Activated CD4-positive, alpha-beta T cell treated with anti-CD3 and anti-CD28 coated beads, Interleukin-2, amount 10 ng/mL, durations not matched to agents 7 days and 5 days (primary cell): ENCODE measurements at regions not wholly inside any gene's neighbourhood (a gene's known extent, or its start where the extent isn't known, plus 50 kb on each side); places are given as distances from the start of the nearest gene placed in this dataset.

Experiments used
- CTCF ChIA-PET: fragments of 350-600 bp; sonication (Branson Sonifier 250); formaldehyde crosslinking; loops from one replicate; lab custom pipeline; 2021; ENCODE audit warnings: antibody characterized with exemption; lab: Charles Lee
- POLR2A ChIA-PET: fragments of 350-600 bp; sonication (Branson Sonifier 250); formaldehyde crosslinking; loops from one replicate; lab custom pipeline; 2021; ENCODE audit warnings: antibody characterized with exemption; lab: Charles Lee
- DNase-seq: peaks from one replicate; pipeline ENCODE4 v3.0.0-alpha.2; 2020
- H3K27ac Mint-ChIP-seq: one replicate; pipeline ENCODE4 v1.8.0; 2021; ENCODE audit warnings: mild to moderate bottlenecking, moderate library complexity, mixed read lengths
- H3K27me3 Mint-ChIP-seq: one replicate; pipeline ENCODE4 v1.8.0; 2021; ENCODE audit warnings: mixed read lengths
- H3K36me3 Mint-ChIP-seq: one replicate; pipeline ENCODE4 v1.8.0; 2021; ENCODE audit warnings: low read depth, mixed read lengths
- H3K4me1 Mint-ChIP-seq: one replicate; pipeline ENCODE4 v1.8.0; 2021; ENCODE audit warnings: mixed read lengths
- H3K4me3 Mint-ChIP-seq: one replicate; pipeline ENCODE4 v1.8.0; 2021; ENCODE audit warnings: mild to moderate bottlenecking, moderate library complexity, mixed read lengths
- H3K9me3 Mint-ChIP-seq: one replicate; pipeline ENCODE4 v1.8.0; 2021; ENCODE audit warnings: mixed read lengths

DNA sequence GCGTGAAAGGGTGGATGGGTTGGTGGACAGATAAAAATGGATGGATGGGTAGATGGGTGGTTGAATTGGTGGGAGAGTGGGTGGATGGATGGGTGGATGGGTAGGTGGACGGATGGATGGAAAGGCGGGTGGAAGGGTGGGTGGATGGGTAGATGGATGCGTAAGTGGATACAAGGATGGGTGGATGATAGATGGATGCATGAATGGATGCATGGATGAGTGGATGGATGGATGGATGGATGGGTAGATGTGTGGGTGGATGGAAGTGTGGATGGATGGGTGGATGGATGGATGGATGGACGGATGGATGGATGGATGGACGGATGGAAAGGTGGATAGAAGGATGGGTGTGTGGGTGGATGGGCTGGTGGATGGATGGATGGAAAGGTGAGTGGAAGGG lies 77.0 kb upstream of the GRK3 start:
- H3K4me3 Mint-ChIP-seq: no peak overlapping the region
- H3K27ac Mint-ChIP-seq: no peak overlapping the region
- DNase-seq: no peak
- ChIA-PET POLR2A (no interaction called here), CTCF (no interaction called here)
- H3K27me3 Mint-ChIP-seq: no peaks in the 10 kb centered on the region
- peaks cover 4% of the 10 kb centered on the region for H3K36me3 Mint-ChIP-seq
- H3K9me3 Mint-ChIP-seq: no peaks in the 10 kb centered on the region
- H3K4me1 Mint-ChIP-seq: peaks cover 29% of the 10 kb centered on the region

DNA sequence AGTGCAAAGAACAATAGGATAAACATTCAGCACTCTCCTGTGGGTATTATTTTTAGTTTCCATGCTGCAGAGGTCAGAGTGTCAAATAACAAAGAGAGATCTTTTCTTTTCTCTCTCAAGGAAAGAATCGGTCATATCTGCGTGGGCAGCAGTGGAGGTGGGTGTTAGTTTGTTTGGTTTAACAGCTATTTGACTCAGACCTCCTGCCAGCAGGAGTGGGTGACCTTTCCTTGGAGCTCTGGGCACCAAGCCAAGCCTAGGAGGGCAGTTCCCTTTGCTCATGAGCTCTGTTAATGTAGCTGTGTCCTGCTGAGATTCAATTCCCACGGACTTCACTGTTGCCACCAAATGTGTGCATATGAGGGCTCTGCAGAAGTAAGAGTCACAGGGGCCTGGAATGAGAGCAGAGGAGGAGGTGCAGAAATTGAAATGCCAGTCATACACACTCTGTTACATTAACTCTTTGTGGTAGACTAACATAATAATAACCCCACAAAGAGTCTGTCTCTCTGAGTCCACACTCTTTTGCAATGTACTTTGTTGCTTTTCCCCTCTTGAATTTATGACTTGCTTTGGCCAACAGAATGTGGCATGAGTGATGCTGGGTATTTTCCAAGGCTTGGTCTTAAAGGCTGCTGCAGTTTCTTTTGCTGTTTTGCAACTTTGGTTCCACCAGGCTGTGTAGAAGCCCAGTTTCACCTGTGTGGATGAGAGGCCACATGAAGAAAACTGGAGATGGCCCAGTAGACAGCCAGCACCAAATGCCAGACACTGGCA lies 76.0 kb upstream of the GRK3 start:
- Mint-ChIP-seq H3K27me3 (peaks cover 5% of the 10 kb centered on the region), H3K9me3 (no peaks in the 10 kb centered on the region), H3K4me1 (peaks cover 29% of the 10 kb centered on the region), H3K27ac (no peak overlapping the region), H3K4me3 (no peak overlapping the region), H3K36me3 (peaks cover 4% of the 10 kb centered on the region)
- ChIA-PET POLR2A (no interaction called here), CTCF (no interaction called here)
- no peak for DNase-seq

DNA sequence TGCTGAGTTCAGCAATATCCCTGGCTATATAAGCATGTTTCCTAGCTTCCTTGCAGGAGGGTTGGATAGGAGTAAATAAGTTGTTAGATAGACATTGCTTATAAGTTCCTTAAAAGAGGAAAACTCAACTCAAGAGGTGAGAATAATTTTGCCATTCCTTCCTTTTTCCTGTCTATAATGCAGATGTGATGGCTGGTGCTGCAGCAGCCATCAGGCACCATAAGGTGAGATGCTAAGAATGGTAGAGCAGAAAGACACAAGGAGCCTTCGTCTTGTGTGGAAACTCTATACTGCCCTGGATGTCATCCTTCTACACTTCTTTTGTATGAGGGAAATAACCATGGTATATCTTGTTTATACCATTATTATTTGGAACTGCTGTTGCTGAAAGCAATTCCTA lies 74.5 kb upstream of the GRK3 start:
- H3K9me3 Mint-ChIP-seq: no peaks in the 10 kb centered on the region
- CTCF ChIA-PET: no interaction called here

DNA sequence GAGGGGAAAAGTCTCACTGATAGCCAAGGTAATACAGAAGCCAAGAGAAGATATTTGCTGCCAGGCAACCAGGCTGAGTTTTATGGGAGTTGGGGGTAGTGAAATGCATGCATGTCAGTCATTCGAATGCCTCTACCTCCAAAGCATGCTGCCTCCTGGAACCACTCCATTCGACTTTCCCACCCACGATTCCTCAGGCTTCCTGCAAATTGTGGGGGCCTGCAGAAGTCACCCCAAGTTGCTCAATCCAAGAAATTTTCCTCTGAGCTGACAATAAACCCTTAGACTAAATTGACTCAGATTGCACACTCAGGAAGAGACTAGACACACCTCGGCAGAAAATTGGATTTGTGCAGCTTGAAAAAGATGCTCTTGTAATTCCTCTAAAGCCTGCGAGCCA lies 73.6 kb upstream of the GRK3 start:
- peaks cover 15% of the 10 kb centered on the region for H3K4me1 Mint-ChIP-seq
- no peak overlapping the region for H3K27ac Mint-ChIP-seq
- no peak overlapping the region for H3K4me3 Mint-ChIP-seq
- H3K9me3 Mint-ChIP-seq: no peaks in the 10 kb centered on the region
- ChIA-PET POLR2A (no interaction called here), CTCF (no interaction called here)
- peaks cover 4% of the 10 kb centered on the region for H3K36me3 Mint-ChIP-seq
- DNase-seq: no peak
- H3K27me3 Mint-ChIP-seq: peaks cover 21% of the 10 kb centered on the region

More for the DNA sequence above, 74.5 kb upstream of the GRK3 start:
- Mint-ChIP-seq H3K27me3 (peaks cover 18% of the 10 kb centered on the region), H3K4me1 (peaks cover 24% of the 10 kb centered on the region), H3K27ac (no peak overlapping the region), H3K36me3 (peaks cover 6% of the 10 kb centered on the region), H3K4me3 (no peak overlapping the region)
- DNase-seq: no peak
- POLR2A ChIA-PET: no interaction called here

DNA sequence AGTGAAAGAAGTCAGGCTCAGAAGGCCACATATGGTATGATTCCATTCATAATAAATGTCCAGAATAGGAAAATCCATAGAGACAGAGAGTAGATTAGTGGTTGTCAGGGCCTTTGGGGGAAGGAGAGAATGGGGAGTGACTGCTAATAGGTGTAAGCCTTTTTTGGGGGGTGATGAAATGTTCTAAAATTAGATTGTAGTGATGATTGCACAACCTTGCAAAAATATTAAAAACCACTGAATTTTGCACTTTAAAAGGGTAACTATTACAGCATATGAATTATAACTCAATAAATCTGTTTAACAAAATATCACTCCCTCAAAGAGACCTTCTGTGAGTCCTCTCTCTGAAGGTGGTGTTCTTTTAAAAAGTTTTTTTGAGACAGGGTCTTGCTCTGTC lies 72.3 kb upstream of the GRK3 start:
- ChIA-PET CTCF (interaction anchor here (1.1 to 1.3 kb wide), 2 partner anchors 9 to 17 kb away, joined by 3 read pairs; no protein-coding TSS in a partner anchor), POLR2A (no interaction called here)
- H3K36me3 Mint-ChIP-seq: peaks cover 4% of the 10 kb centered on the region
- H3K9me3 Mint-ChIP-seq: no peaks in the 10 kb centered on the region
- H3K4me1 Mint-ChIP-seq: peaks cover 8% of the 10 kb centered on the region
- no peak for DNase-seq
- peaks cover 24% of the 10 kb centered on the region for H3K27me3 Mint-ChIP-seq
- H3K27ac Mint-ChIP-seq: no peak overlapping the region
- no peak overlapping the region for H3K4me3 Mint-ChIP-seq

DNA sequence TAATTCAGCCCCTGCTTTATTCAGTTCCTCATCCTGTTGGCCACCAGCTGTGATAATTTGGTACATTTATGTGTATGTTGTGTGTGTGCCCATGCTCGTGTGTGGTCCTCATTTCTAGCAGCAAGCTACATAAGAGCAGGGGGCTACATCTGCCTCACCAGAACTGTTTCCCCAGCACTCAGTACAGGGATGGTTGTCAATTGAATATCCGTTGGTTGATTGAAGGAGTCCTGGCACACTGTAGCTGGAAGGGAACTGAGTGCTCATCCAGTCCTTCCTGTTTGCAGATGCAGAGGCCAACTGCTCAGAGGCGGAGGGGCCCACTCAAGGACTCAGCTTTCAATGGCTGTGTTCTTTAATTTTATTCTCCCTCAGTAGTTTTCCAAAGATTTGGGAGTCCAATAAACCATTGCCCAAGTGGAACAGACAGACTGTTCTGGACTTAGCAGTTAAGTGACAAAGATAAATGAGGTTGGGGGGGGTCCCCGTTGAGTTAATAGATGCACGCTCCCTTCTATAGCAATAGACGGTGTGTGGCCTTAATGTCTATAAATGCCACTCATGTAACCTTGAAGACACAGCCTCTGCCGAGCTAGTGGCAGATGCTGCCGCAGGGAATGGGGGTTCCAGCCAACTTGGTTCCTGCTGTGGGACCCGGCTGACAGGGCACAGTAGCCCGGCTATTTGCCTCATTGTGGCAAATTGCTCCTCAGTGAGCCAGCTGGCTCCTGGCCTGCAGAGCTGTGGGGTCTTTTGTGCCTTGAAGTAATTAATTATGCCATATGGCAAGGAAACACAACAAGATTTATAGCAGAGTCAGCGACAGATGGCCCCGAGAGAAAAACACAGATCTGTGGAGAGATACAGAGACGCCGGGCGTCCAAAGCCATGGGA lies 71.4 kb upstream of the GRK3 start:
- peaks cover 4% of the 10 kb centered on the region for H3K36me3 Mint-ChIP-seq
- H3K4me3 Mint-ChIP-seq: no peak overlapping the region
- POLR2A ChIA-PET: no interaction called here
- no peak overlapping the region for H3K27ac Mint-ChIP-seq
- H3K27me3 Mint-ChIP-seq: peaks cover 24% of the 10 kb centered on the region
- CTCF ChIA-PET: interaction anchor here (1.1 to 1.6 kb wide), 3 partner anchors 9 to 16 kb away, joined by 3 read pairs; no protein-coding TSS in a partner anchor
- no peak for DNase-seq
- H3K9me3 Mint-ChIP-seq: no peaks in the 10 kb centered on the region
- H3K4me1 Mint-ChIP-seq: peaks cover 8% of the 10 kb centered on the region

DNA sequence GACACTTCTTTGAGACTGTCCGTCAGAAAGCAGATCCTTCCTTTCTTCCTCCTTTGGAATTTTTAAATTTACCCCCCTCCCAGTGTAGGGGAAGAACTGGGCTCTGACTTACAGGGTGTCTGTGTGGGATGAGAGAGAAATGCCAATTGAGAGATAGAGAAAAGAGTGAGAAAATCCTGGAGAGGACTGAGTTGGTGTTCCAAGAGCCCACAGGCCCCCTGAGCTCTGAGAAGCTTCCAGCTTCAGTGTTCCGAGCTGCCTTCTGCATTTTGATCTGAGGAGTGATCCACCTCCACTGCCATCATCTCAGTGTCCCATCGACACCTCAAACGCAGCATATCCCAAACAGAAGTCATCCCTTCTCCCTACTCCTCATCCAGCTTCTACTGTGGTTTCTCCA lies 70.7 kb upstream of the GRK3 start:
- Mint-ChIP-seq H3K4me3 (no peak overlapping the region), H3K27ac (no peak overlapping the region), H3K27me3 (peaks cover 25% of the 10 kb centered on the region), H3K4me1 (peaks cover 8% of the 10 kb centered on the region), H3K9me3 (no peaks in the 10 kb centered on the region), H3K36me3 (peaks cover 4% of the 10 kb centered on the region)
- CTCF ChIA-PET: interaction anchor here (1.6 kb wide), 1 partner anchor 11 kb away, joined by 3 read pairs; no protein-coding TSS in a partner anchor
- no peak for DNase-seq
- POLR2A ChIA-PET: no interaction called here

DNA sequence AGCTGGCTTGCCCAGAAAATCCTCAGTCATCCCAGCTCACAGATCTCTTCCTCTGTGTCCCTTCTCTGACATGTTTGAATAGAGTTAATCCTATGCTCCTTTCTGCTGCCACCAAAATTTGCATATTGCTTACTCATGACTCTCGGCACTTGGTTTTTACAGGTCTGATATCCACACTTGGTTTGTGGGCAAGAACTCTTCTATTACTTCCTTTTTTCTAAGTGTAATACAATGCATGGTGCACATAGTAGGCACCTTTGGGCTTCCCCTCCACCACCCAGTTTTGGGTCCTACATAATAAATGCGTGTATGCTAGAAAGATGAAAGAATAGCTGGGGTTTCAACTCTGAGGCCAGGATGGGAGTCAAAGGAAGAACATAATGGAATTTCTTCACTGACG lies 69.7 kb upstream of the GRK3 start:
- DNase-seq: no peak
- H3K36me3 Mint-ChIP-seq: peaks cover 4% of the 10 kb centered on the region
- H3K4me3 Mint-ChIP-seq: no peak overlapping the region
- CTCF ChIA-PET: interaction anchor here (0.6 to 1.6 kb wide), 3 partner anchors 9 to 182 kb away, joined by 3 read pairs; no protein-coding TSS in a partner anchor
- H3K4me1 Mint-ChIP-seq: peaks cover 8% of the 10 kb centered on the region
- H3K9me3 Mint-ChIP-seq: no peaks in the 10 kb centered on the region
- H3K27ac Mint-ChIP-seq: no peak overlapping the region
- peaks cover 27% of the 10 kb centered on the region for H3K27me3 Mint-ChIP-seq
- POLR2A ChIA-PET: interaction anchor here (0.6 kb wide), 1 partner anchor 14 kb away, joined by 3 read pairs; no protein-coding TSS in a partner anchor

DNA sequence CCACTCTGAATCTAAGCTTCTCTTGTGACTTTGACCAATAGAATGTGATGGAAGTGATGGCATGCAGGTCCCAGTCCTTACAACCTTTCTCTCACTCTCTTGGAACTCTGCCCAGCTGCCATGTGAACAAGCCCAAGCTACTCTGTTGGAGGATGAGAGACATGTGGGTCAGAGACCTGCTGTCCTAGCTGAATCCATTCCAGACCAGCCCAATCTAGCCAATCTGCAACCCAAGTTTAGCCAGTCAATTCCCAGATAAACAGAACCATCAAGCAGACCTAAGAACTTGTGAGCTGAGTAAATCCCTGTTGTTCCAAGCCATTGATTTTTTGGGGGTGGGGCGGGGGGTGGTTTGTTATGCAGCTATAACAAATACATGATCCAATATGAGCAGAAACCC lies 69.2 kb upstream of the GRK3 start:
- peaks cover 27% of the 10 kb centered on the region for H3K27me3 Mint-ChIP-seq
- DNase-seq: no peak
- H3K27ac Mint-ChIP-seq: no peak overlapping the region
- H3K4me3 Mint-ChIP-seq: no peak overlapping the region
- ChIA-PET POLR2A (no interaction called here), CTCF (interaction anchor here (0.6 to 1.0 kb wide), 2 partner anchors 9 to 181 kb away, joined by 3 read pairs; no protein-coding TSS in a partner anchor)
- H3K9me3 Mint-ChIP-seq: no peaks in the 10 kb centered on the region
- peaks cover 4% of the 10 kb centered on the region for H3K36me3 Mint-ChIP-seq
- peaks cover 8% of the 10 kb centered on the region for H3K4me1 Mint-ChIP-seq

DNA sequence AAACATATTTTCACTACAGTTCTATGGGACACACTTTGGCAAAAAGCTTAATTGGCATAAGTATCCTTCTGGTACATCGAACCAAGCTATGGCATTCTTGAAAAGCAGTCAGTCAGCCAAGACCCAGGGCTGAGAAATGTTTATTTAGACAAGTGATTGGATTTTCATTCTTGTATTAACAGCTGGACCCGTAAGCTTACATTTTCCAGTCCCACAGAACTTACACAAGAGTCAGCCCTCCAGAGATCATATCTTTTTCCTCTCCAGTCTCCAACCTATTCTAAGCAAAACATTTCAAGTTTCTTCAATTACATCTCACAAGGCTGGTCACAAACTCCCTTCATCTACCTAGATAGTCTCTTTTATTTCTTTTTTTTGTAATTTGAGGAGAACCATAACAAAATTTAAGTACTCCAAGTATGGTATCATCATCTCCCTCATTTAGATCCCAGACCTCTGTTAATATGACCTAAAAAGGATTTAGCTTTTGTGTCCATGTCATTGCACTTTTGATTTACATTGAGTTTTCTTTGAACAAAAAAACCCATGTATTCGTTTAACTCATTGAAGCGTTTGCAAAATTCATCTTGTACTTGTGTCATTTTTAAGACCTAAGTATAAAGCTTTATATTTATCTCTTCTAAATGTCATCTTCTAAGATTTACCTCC lies 67.9 kb upstream of the GRK3 start:
- Mint-ChIP-seq H3K27ac (no peak overlapping the region), H3K36me3 (peaks cover 1% of the 10 kb centered on the region), H3K27me3 (peaks cover 33% of the 10 kb centered on the region), H3K9me3 (no peaks in the 10 kb centered on the region), H3K4me3 (no peak overlapping the region), H3K4me1 (peaks cover 8% of the 10 kb centered on the region)
- ChIA-PET CTCF (no interaction called here), POLR2A (no interaction called here)
- DNase-seq: no peak

DNA sequence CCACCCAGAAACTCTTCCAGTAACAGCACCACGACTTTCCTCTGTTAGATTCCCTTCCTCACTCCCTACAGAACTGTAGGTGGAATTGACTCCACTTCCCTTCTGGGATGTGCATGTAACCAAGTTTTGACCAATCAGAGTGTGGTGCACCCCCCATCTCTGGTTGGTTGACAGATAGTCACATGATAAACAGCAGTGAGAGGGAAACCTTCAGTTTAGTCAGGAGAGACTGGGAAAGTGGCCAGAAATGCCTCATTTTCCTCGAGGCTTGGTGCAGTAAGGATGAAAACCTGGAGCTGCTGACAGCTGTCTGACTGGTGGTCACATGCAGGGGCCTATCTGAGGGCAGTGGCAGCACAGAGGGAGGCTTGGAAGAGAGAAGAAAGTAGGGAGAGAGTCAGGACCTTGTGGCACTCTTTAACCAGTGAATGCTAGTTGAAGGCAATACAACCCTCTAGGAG lies 67.3 kb upstream of the GRK3 start:
- Mint-ChIP-seq H3K4me3 (no peak overlapping the region), H3K27ac (no peak overlapping the region), H3K36me3 (peaks cover 1% of the 10 kb centered on the region), H3K27me3 (peaks cover 33% of the 10 kb centered on the region), H3K4me1 (peaks cover 8% of the 10 kb centered on the region), H3K9me3 (no peaks in the 10 kb centered on the region)
- ChIA-PET POLR2A (no interaction called here), CTCF (no interaction called here)
- DNase-seq: no peak

DNA sequence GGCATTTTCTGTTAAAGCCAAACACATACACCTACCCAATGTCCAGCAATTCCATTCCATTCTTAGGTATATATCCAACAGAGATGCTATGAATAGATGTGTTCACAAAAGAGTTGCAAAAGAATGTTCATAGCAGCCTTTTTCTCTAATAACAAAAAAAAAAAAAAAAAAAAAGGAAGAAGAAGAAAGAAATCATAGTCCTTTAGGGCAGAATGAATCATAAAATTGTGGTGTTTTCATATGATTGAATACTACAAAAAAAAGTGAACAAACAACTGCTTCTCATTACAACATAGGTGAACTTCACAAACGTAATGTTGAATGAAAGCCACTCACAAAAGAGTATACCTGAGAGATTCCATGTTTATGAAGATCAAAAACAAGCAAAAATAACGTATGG lies 66.8 kb upstream of the GRK3 start:
- H3K4me1 Mint-ChIP-seq: peaks cover 8% of the 10 kb centered on the region
- H3K36me3 Mint-ChIP-seq: peaks cover 1% of the 10 kb centered on the region
- no peak overlapping the region for H3K4me3 Mint-ChIP-seq
- no peaks in the 10 kb centered on the region for H3K9me3 Mint-ChIP-seq
- H3K27ac Mint-ChIP-seq: no peak overlapping the region
- ChIA-PET CTCF (no interaction called here), POLR2A (no interaction called here)
- DNase-seq: no peak
- peaks cover 32% of the 10 kb centered on the region for H3K27me3 Mint-ChIP-seq
